AG09309 (cell line): ENCODE measurements at regions not wholly inside any gene's neighbourhood (a gene's known extent, or its start where the extent isn't known, plus 50 kb on each side); places are given as distances from the start of the nearest gene placed in this dataset.

Experiments used
- DNase-seq: peaks from one replicate; pipeline ENCODE4 v3.0.0-alpha.2; 2010; ENCODE audit warnings: low read depth
- H3K4me3 ChIP-seq: 2 replicates; pipeline ENCODE4 v1.5.1; 2011; ENCODE audit warnings: mild to moderate bottlenecking, low read depth, low read length, moderate library complexity; ENCODE audit not compliant: control insufficient read depth
- TF ChIP-seq, protein P1 (sequence below): IDR thresholded peaks from 2 replicates; pipeline ENCODE4 v1.5.1; 2011; ENCODE audit warnings: mild to moderate bottlenecking, low read depth, low read length, inconsistent platforms; ENCODE audit not compliant: insufficient read depth, control insufficient read depth; ENCODE audit errors: missing control alignments

- no peak for DNase-seq
- TF ChIP-seq, protein P1, sequence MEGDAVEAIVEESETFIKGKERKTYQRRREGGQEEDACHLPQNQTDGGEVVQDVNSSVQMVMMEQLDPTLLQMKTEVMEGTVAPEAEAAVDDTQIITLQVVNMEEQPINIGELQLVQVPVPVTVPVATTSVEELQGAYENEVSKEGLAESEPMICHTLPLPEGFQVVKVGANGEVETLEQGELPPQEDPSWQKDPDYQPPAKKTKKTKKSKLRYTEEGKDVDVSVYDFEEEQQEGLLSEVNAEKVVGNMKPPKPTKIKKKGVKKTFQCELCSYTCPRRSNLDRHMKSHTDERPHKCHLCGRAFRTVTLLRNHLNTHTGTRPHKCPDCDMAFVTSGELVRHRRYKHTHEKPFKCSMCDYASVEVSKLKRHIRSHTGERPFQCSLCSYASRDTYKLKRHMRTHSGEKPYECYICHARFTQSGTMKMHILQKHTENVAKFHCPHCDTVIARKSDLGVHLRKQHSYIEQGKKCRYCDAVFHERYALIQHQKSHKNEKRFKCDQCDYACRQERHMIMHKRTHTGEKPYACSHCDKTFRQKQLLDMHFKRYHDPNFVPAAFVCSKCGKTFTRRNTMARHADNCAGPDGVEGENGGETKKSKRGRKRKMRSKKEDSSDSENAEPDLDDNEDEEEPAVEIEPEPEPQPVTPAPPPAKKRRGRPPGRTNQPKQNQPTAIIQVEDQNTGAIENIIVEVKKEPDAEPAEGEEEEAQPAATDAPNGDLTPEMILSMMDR, result no peak
- H3K4me3 ChIP-seq, result no peak overlapping the region
These were observed 295.1 kb downstream of the SMOC2 start for GRCh38 chr6:168736039-168736438.

DNA sequence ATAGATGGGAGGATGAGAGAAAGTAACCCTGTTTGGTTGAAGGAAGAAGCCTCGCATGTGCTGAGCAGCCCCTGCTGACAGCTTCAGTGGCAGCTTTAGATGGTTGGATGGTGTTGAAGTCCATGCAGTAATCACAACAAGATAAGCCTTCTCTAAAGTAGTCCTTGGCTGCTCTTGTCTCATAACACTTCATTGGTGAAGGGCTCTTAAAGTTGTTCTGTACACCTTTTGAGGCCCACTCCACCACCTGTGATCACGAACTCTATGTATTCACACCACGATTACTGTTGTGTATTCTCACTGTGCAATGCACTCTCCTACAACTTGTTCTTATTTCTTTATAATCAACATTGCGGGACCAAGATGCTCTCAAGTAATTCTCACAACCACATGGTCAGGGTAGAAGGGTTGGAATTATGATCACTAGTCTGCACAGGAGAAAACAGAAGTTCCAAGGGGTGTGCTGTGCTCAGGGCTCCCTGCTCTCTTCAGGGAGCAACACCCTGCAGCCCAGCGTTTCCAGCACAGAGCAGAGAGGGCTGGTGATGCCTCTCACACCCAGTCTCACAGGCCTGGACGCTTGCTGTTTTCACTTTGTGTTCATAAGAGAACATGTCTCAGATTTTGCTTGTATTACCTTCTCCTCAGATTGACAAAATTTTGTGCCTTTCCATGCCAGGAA, 294.4 kb downstream of the SMOC2 start:
- no peak for DNase-seq
- H3K4me3 ChIP-seq, result no peak overlapping the region
- TF ChIP-seq, protein P1, result no peak

DNA sequence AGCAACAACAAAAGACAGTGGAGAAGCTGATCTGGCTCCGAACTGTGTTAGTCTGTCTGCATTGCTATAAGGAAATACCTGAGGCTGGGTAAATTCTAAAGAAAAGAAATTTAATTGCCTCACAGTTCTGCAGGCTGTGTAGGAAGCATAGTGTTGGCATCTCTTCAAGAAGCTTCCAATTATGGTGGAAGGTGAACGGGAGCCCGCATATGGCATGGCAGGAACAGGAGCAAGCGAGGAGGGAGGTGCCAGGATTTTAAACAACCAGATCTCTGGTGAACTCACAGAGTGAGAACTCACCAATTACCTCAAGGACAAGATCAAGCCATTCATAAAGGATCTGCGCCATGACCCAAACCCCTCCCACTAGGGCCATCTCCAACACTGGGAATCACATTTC, 293.5 kb downstream of the SMOC2 start:
- DNase-seq, result no peak
- TF ChIP-seq, protein P1, result no peak
- no peak overlapping the region for H3K4me3 ChIP-seq

DNA sequence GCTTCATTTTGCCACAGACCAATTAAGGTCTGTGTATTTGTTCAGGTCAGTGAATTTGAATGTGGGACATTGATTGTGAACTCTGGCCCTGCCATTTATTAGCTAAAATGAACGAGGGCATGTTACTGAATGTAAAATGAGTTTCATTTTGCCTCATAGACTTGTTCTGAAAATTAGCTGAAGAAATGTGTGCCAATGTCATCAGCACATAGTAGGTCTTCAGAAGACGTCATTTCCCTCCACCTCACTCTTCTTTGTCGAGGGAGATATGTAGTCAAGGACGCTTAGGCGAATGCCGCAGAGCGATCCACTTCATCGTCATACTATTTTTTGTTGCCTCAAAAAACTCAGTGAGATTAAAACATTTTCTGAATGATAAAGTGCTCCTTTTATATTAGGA, 291.7 kb downstream of the SMOC2 start:
- TF ChIP-seq, protein P1, result no peak
- H3K4me3 ChIP-seq, result no peak overlapping the region
- no peak for DNase-seq

DNA sequence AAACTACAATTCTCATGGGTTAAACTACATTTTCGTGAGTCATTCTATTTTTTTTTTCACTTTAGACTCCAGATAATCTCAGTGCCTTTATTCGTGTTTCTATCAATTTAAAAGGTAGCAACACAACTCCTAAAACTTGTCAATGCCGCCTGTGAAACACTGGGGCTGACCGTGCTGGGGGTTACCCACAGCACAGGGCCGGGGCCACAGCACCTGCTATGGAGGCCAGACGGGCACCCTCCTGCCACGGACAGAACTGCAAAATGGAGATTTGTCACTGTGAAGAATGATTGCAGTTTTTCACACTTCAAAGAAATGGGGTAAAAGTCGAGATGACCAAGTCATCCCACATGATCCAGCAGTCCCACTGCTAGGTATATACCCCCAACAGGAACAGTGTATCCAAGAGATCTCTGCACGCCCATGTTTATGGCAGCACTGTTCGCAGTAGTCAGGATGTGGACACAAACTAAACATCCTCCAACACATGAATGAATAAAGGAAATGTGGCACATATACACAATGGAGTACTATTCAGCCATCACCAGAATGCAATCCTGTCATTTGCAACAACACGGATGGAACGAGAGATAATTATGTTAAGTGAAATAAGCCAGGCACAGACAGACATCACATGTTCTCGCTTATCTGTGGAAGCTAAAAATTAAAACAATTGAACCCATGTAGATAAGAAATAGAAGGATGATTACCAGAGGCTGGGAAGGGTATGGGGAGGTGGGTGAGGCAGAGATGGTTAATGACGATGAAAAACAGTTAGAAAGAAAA, 290.1 kb downstream of the SMOC2 start:
- no peak for DNase-seq
- H3K4me3 ChIP-seq, result no peak overlapping the region
- TF ChIP-seq, protein P1, result no peak

- TF ChIP-seq, protein P1, result no peak
- no peak overlapping the region for H3K4me3 ChIP-seq
- DNase-seq, result no peak
These were observed 287.1 kb downstream of the SMOC2 start for GRCh38 chr6:168728056-168728455.
